Pancreas (tissue), 10 donors: ENCODE measurements at regions not wholly inside any gene's neighbourhood (a gene's known extent, or its start where the extent isn't known, plus 50 kb on each side); places are given as distances from the start of the nearest gene placed in this dataset.

Source experiments
- ATAC-seq, 4 donors: fragments of 200-7000 bp; cut with Tn5 transposase; one replicate each; pipeline versions ENCODE4 v1.8.0 to v1.9.1; 2020; ENCODE audit warnings: mild to moderate bottlenecking in 4 of 4, moderate library complexity in 4 of 4
- DNase-seq, 6 donors: peaks; one replicate each; pipeline ENCODE4 v3.0.0-alpha.2; 2020
- FAIRE-seq: peaks from 2 replicates; lab custom pipeline; 2012; peaks lifted over from hg19 to GRCh38; lab: Jason Lieb, UNC
- H3K27ac ChIP-seq, 4 donors: fragments of 200-600 bp; sonication (generic); 1 replicate in 3 of 4; 2 replicates in 1 of 4; pipeline versions ENCODE4 v1.5.0 to v1.8.0; 2020
- H3K27me3 ChIP-seq, 4 donors: fragments of 200-600 bp; one replicate each; pipeline ENCODE4 v1.8.0; 2021
- H3K36me3 ChIP-seq, 3 donors: fragments of 200-600 bp; sonication (generic) in 1 of 3; one replicate each; pipeline versions ENCODE4 v1.5.0 to v1.8.0; 2020 to 2021
- H3K4me1 ChIP-seq, 3 donors: fragments of 200-600 bp; one replicate each; pipeline ENCODE4 v1.8.0; 2021
- H3K4me3 ChIP-seq, 4 donors: fragments of 200-600 bp; sonication (generic) in 2 of 4; one replicate each; pipeline versions ENCODE4 v1.5.0 to v1.8.0; 2020 to 2021
- H3K9me3 ChIP-seq, 4 donors: fragments of 200-600 bp; one replicate each; pipeline ENCODE4 v1.8.0; 2021
- CTCF ChIP-seq, 4 donors: fragments of 200-600 bp; sonication (generic) in 3 of 4; IDR thresholded peaks; one replicate each; pipeline versions ENCODE4 v1.5.0 to v1.8.0; 2021; ENCODE audit warnings: antibody characterized with exemption in 4 of 4
- WGBS, 2 donors: extraction: QIAGEN DNeasy Blood & Tissue Kit; methylation state at CpG; one replicate each; pipeline ENCODE4 v1.1.7; 2013; 5-methylcytosine and 5-hydroxymethylcytosine counted together
- intact Hi-C, 3 donors: fragments of 100-400 bp; cut with DNase I; formaldehyde crosslinking; loops; one replicate each; pipeline versions ENCODE4 v1.11.1 to v1.14.2; 2022
- donor health status: healthy with polysubstance abuse.
- donor health status: DM: no; HTN: no; CAD: no; lungs with moderate emphysema.
- donor health status: DM: no; HTN: no; CAD: no.
- donor health status: control.
- donor health status: control.
- donor health status: Bipolar disorder and iron deficiency.
- donor health status: DM: yes; HTN: yes; CAD: no.
- donor health status: DM: no; HTN: no; CAD: no.
- donor health status: DM: no; HTN: no; CAD: no.
- donor health status: DM: yes; HTN: yes; CAD: no.

GRCh38 chr12:63036974-63037335 lies 102.0 kb upstream of the PPM1H start:
- WGBS, 2 donors, result 79 to 86% methylated on average over 1 of the region's 1 CpG
- Histone ChIP-seq H3K27me3 (no peaks in the 10 kb centered on the region), H3K9me3 (no peaks in the 10 kb centered on the region), H3K4me1 (no peaks in the 10 kb centered on the region), H3K27ac (no peak overlapping the region), H3K4me3 (no peak overlapping the region), H3K36me3 (no peaks in the 10 kb centered on the region)
- ATAC-seq (no peak), FAIRE-seq (no peak), DNase-seq (no peak)
- intact Hi-C loops, result no loop called here
- TF ChIP-seq CTCF (IDR thresholded peaks at IDR 0.05), result no peak

- Histone ChIP-seq H3K27ac (no peak overlapping the region), H3K4me1 (no peaks in the 10 kb centered on the region), H3K9me3 (no peaks in the 10 kb centered on the region), H3K36me3 (no peaks in the 10 kb centered on the region), H3K27me3 (no peaks in the 10 kb centered on the region), H3K4me3 (no peak overlapping the region)
- 76 to 77% methylated on average over 1 of the region's 1 CpG for WGBS, 2 donors
- no peak for FAIRE-seq
- TF ChIP-seq CTCF (IDR thresholded peaks at IDR 0.05), result no peak
- no peak for DNase-seq
- intact Hi-C loops, result no loop called here
- no peak for ATAC-seq
Measured at GRCh38 chr12:63036216-63036973, 101.4 kb upstream of the PPM1H start.

- no peaks in the 10 kb centered on the region for H3K36me3 ChIP-seq
Measured at GRCh38 chr12:63034601-63035000, 99.7 kb upstream of the PPM1H start.

GRCh38 chr12:63029676-63030075 lies 94.7 kb upstream of the PPM1H start:
- no peak for ATAC-seq
- Histone ChIP-seq H3K27ac (no peak overlapping the region), H3K27me3 (no peaks in the 10 kb centered on the region), H3K36me3 (no peaks in the 10 kb centered on the region), H3K4me3 (no peak overlapping the region), H3K9me3 (no peaks in the 10 kb centered on the region), H3K4me1 (no peaks in the 10 kb centered on the region)
- intact Hi-C loops, result no loop called here
- no peak for FAIRE-seq
- no peak for DNase-seq
- WGBS, 2 donors, result 76 to 77% methylated on average over 2 of the region's 2 CpGs
- TF ChIP-seq CTCF (IDR thresholded peaks at IDR 0.05), result no peak

More at GRCh38 chr12:63034601-63035000, 99.7 kb upstream of the PPM1H start:
- DNase-seq (no peak), ATAC-seq (no peak), FAIRE-seq (no peak)
- 79 to 93% methylated on average over 5 of the region's 5 CpGs for WGBS, 2 donors
- intact Hi-C loops, result no loop called here
- H3K27me3 ChIP-seq, result no peaks in the 10 kb centered on the region
- H3K4me1 ChIP-seq, result no peaks in the 10 kb centered on the region
- no peak for TF ChIP-seq CTCF (IDR thresholded peaks at IDR 0.05)
- H3K4me3 ChIP-seq, result no peak overlapping the region
- no peaks in the 10 kb centered on the region for H3K9me3 ChIP-seq
- H3K27ac ChIP-seq, result no peak overlapping the region

- H3K27me3 ChIP-seq, result no peaks in the 10 kb centered on the region
- no peaks in the 10 kb centered on the region for H3K4me1 ChIP-seq
- no peak overlapping the region for H3K27ac ChIP-seq
- ATAC-seq, result no peak
- FAIRE-seq, result no peak
- H3K4me3 ChIP-seq, result no peak overlapping the region
- no peak for TF ChIP-seq CTCF (IDR thresholded peaks at IDR 0.05)
- intact Hi-C loops, result no loop called here
- no peak for DNase-seq
- H3K9me3 ChIP-seq, result no peaks in the 10 kb centered on the region
- no peaks in the 10 kb centered on the region for H3K36me3 ChIP-seq
Measured at GRCh38 chr12:63028951-63029350, 94.0 kb upstream of the PPM1H start.
